Peyer's patch (tissue), 4 donors: ENCODE measurements at regions not wholly inside any gene's neighbourhood (a gene's known extent, or its start where the extent isn't known, plus 50 kb on each side); places are given as distances from the start of the nearest gene placed in this dataset.

ENCODE experiments used
- DNase-seq, 3 donors: peaks; one replicate each; pipeline ENCODE4 v3.0.0-alpha.2; 2017 to 2019
- H3K27ac ChIP-seq, 4 donors: fragments of 200-600 bp; sonication (generic); one replicate each; pipeline ENCODE4 v1.5.1; 2016 to 2019
- H3K27me3 ChIP-seq, 2 donors: fragments of 200-600 bp; sonication (generic); one replicate each; pipeline ENCODE4 v1.5.1; 2019
- H3K36me3 ChIP-seq, 3 donors: fragments of 200-600 bp; sonication (generic); one replicate each; pipeline ENCODE4 v1.5.1; 2016 to 2019
- H3K4me1 ChIP-seq, 4 donors: fragments of 200-600 bp; sonication (generic); one replicate each; pipeline ENCODE4 v1.5.1; 2016 to 2019
- H3K4me3 ChIP-seq, 4 donors: fragments of 200-600 bp; sonication (generic); 1 replicate in 3 of 4; 2 replicates in 1 of 4; pipeline ENCODE4 v1.5.1; 2016 to 2019; ENCODE audit warnings: mild to moderate bottlenecking in 1 of 4
- H3K9me3 ChIP-seq, 4 donors: fragments of 200-600 bp; sonication (generic); one replicate each; pipeline ENCODE4 v1.5.1; 2016 to 2019; ENCODE audit warnings: mild to moderate bottlenecking in 1 of 4
- POLR2A ChIP-seq, 2 donors: fragments of 450-650 bp; IDR thresholded peaks; one replicate each; pipeline ENCODE4 v1.5.1; 2017; ENCODE audit warnings: antibody characterized with exemption in 2 of 2, mild to moderate bottlenecking in 2 of 2, moderate library complexity in 2 of 2
- TF ChIP-seq, protein P1 (sequence below), 6 experiments: fragments of 450-650 bp in 4 of 6; fragments of 200-600 bp in 2 of 6; sonication (generic) in 1 of 6; IDR thresholded peaks; one replicate each; pipeline ENCODE4 v1.5.1; 2017 to 2019; ENCODE audit warnings: antibody characterized with exemption in 6 of 6, mild to moderate bottlenecking in 3 of 6, moderate library complexity in 1 of 6

DNA sequence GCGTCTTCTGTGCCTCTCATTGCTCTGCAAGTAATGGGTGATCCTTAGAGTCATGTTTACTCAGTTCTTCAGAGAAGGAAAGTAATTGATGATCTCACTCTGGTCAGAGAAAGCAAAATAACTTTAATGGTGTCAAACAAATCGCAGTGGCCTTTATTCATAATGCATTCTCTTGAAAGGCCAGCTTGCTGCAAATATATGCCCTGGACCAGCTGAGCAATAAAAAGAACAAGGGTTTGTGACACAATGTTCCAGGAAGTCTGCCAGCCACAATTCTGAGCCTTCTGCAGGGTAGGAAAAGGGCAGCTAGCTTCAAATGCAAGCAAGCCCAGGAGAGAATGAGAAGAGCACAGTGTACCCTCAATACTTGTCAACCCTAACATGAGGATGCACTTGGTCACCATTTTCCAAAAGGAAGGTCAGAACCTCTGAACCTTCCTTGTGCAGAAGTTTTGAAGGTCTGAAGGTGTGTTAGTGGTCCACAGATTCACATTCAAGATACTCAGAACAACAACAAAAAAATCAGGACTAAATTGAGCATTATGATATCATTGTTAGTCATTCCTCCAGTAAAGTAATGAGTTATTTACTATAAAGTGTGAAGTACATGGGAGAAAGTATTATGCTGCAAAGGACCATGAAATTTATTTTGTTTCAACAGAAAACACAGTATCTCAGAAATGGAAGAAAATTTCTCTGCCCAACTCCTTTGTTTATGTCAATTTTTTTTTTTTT lies 355.6 kb downstream of the PAX3 start:
- no peaks in the 10 kb centered on the region for H3K27me3 ChIP-seq
- H3K36me3 ChIP-seq, result no peaks in the 10 kb centered on the region
- no peak for DNase-seq
- H3K27ac ChIP-seq, result peak overlapping the region in 1 of 4 donors; percentile 37
- H3K4me3 ChIP-seq, result no peak overlapping the region
- no peaks in the 10 kb centered on the region for H3K9me3 ChIP-seq
- H3K4me1 ChIP-seq, result no peaks in the 10 kb centered on the region
- TF ChIP-seq, protein P1, sequence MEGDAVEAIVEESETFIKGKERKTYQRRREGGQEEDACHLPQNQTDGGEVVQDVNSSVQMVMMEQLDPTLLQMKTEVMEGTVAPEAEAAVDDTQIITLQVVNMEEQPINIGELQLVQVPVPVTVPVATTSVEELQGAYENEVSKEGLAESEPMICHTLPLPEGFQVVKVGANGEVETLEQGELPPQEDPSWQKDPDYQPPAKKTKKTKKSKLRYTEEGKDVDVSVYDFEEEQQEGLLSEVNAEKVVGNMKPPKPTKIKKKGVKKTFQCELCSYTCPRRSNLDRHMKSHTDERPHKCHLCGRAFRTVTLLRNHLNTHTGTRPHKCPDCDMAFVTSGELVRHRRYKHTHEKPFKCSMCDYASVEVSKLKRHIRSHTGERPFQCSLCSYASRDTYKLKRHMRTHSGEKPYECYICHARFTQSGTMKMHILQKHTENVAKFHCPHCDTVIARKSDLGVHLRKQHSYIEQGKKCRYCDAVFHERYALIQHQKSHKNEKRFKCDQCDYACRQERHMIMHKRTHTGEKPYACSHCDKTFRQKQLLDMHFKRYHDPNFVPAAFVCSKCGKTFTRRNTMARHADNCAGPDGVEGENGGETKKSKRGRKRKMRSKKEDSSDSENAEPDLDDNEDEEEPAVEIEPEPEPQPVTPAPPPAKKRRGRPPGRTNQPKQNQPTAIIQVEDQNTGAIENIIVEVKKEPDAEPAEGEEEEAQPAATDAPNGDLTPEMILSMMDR (IDR thresholded peaks at IDR 0.05), result no peak
- TF ChIP-seq POLR2A (IDR thresholded peaks at IDR 0.05), result no peak

DNA sequence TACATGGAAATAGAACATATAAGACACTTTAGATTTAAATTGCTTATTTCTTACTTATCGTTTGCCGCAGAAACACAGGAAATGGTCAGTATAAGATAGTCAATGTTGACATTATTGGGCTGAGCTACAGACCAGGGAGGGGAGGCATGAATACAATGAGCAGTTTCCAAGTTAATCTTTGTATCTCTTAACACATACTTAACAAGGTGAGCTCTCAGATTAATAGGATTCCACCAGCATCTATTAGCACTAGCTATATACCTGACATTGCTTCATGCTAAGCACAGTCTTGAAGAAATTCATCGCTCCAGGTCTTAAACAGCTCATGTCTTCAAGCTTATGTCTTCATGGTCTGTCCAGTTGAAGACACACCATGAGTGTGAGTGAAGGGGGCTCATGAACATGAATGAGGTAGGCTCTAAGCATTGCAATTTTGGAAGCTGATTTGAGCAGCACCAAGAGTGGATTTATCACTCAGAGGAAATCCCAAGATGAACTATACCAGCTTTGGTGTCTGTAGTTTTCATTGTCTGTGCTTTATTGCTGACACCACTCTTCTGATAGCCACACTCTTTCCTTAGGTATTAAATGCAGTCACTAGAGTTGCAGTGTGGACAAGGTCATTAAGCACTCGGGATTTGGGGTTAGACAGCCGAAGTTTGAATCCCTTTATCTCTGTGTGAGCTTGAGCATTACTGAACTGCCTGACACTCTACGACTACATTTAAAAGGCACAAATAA lies 359.3 kb upstream of the EPHA4 start:
- no peak overlapping the region for H3K27ac ChIP-seq
- no peaks in the 10 kb centered on the region for H3K36me3 ChIP-seq
- no peaks in the 10 kb centered on the region for H3K9me3 ChIP-seq
- no peak for DNase-seq
- no peaks in the 10 kb centered on the region for H3K4me1 ChIP-seq
- TF ChIP-seq, protein P1 (IDR thresholded peaks at IDR 0.05), result no peak
- TF ChIP-seq POLR2A (IDR thresholded peaks at IDR 0.05), result no peak
- H3K4me3 ChIP-seq, result no peak overlapping the region
- H3K27me3 ChIP-seq, result no peaks in the 10 kb centered on the region

DNA sequence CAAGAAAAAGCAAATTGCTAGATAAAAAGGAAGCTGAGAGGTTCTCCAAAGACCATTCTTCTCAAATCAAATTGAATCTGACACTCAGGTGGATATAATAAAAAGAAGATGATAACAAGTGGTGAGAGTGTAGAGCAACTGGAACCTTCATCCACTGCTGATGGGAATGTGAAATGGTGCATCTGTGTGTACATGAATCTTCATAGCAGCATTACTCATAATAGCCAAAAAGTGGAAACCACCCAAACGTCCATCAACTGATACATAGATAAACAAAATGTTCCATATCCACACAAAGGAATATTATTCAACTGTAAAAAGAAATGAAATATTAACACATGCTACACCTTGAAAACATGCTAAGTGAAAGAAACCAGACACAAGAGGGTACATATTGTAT lies 357.2 kb upstream of the EPHA4 start:
- TF ChIP-seq, protein P1 (IDR thresholded peaks at IDR 0.05), result no peak
- TF ChIP-seq POLR2A (IDR thresholded peaks at IDR 0.05), result no peak
- H3K27me3 ChIP-seq, result no peaks in the 10 kb centered on the region
- H3K36me3 ChIP-seq, result no peaks in the 10 kb centered on the region
- no peak overlapping the region for H3K27ac ChIP-seq
- no peaks in the 10 kb centered on the region for H3K9me3 ChIP-seq
- no peak overlapping the region for H3K4me3 ChIP-seq
- DNase-seq, result no peak
- no peaks in the 10 kb centered on the region for H3K4me1 ChIP-seq

DNA sequence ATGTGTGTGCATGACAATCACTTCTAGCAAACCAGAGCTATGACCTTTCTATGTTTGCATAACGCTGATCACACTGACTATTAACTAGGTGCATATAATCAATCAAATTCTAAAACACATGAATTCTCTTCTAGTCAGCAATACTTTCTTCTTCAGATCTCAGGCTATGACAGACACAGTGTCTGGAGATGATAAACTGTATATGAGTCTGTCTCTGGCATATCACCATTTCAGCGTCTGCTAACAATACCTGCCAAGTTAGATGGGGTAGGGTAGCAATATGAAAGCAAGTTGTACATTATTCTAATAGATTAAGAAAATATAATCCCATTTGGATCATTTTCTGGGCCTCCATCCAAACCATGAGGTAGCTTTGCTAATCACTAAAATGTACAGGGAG lies 354.2 kb upstream of the EPHA4 start:
- DNase-seq, result no peak
- no peaks in the 10 kb centered on the region for H3K36me3 ChIP-seq
- H3K9me3 ChIP-seq, result no peaks in the 10 kb centered on the region
- no peaks in the 10 kb centered on the region for H3K4me1 ChIP-seq
- no peak overlapping the region for H3K27ac ChIP-seq
- TF ChIP-seq POLR2A (IDR thresholded peaks at IDR 0.05), result no peak
- no peak overlapping the region for H3K4me3 ChIP-seq
- no peaks in the 10 kb centered on the region for H3K27me3 ChIP-seq

DNA sequence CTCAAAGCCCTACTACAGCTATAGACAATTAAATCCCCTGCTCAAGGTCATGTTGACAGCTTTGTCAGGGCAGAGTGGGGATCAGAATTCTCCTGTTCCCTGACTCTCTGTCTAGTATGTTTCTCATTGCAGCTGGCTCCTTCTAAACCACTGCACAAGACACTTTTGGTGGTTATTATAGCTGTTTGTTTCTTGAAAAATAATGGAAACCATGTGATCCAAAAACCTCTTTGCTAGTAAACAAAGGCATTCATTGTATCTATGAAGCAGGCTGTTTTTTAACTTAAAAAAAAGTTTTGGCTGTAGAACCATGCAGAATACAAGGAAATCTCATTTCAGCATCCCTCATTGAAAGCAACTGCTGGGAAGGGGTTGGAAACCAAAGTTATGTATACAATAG lies 352.5 kb upstream of the EPHA4 start:
- no peaks in the 10 kb centered on the region for H3K9me3 ChIP-seq
- no peak for DNase-seq
- TF ChIP-seq POLR2A (IDR thresholded peaks at IDR 0.05), result no peak
- TF ChIP-seq, protein P1 (IDR thresholded peaks at IDR 0.05), result no peak
- no peaks in the 10 kb centered on the region for H3K27me3 ChIP-seq
- H3K36me3 ChIP-seq, result no peaks in the 10 kb centered on the region
- H3K4me1 ChIP-seq, result no peaks in the 10 kb centered on the region
- no peak overlapping the region for H3K4me3 ChIP-seq
- no peak overlapping the region for H3K27ac ChIP-seq

DNA sequence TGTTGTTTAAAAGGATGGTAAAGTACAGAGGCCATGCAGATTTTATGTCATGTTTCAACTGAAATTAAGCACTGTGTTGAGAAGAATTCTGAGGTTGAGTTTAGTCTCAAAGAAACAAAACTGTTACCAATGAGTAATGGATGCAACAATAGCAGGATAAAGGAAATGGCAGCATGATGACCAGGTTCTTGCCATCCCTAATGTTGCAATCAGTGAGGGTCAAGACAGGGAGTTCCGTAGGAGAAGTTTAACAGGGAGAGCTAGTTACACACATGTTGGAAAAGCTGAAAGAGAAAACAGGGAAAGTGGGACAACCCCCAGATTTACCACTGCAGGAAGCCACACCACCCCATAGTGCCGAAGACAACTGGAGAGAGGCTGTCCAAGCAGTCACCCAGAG lies 343.8 kb upstream of the EPHA4 start:
- Histone ChIP-seq H3K4me3 (no peak overlapping the region), H3K4me1 (no peaks in the 10 kb centered on the region), H3K27me3 (no peaks in the 10 kb centered on the region), H3K27ac (no peak overlapping the region), H3K9me3 (no peaks in the 10 kb centered on the region), H3K36me3 (no peaks in the 10 kb centered on the region)
- no peak for DNase-seq
- TF ChIP-seq, protein P1 (IDR thresholded peaks at IDR 0.05), result no peak
- no peak for TF ChIP-seq POLR2A (IDR thresholded peaks at IDR 0.05)
